ENCODE measurements at regions not wholly inside any gene's neighbourhood (a gene's known extent, or its start where the extent isn't known, plus 50 kb on each side); places are given as distances from the start of the nearest gene placed in this dataset.

GRCh38 chr1:184279911-184280458, 106.8 kb upstream of the C1orf21 start:
- no peak for DNase-seq (ENCODE audit: low spot score in 2 of 2)
- intact Hi-C loops (cut with DNase I; ENCODE audit: low total_unique reads): no loop called here
- H3K4me3 ChIP-seq (ENCODE audit: low read depth, poor library complexity, severe bottlenecking): no peak overlapping the region
- 72 to 77% methylated on average over 7 of the region's 7 CpGs for WGBS, 2 donors
- no peak for TF ChIP-seq POLR2A (IDR thresholded peaks at IDR 0.05)
- no peak for TF ChIP-seq CTCF (IDR thresholded peaks at IDR 0.05)

GRCh38 chr1:184283999-184284398, 102.8 kb upstream of the C1orf21 start:
- WGBS, 2 donors: 48 to 91% methylated on average over 1 of the region's 1 CpG
- no peak overlapping the region for H3K4me3 ChIP-seq (ENCODE audit: low read depth, poor library complexity, severe bottlenecking)
- TF ChIP-seq POLR2A (IDR thresholded peaks at IDR 0.05) (no peak), CTCF (IDR thresholded peaks at IDR 0.05) (no peak)
- intact Hi-C loops (cut with DNase I; ENCODE audit: low total_unique reads): no loop called here
- DNase-seq (ENCODE audit: low spot score in 2 of 2): no peak

GRCh38 chr1:184284900-184285299, 101.9 kb upstream of the C1orf21 start:
- H3K4me3 ChIP-seq (ENCODE audit: low read depth, poor library complexity, severe bottlenecking): no peak overlapping the region
- DNase-seq (ENCODE audit: low spot score in 2 of 2): no peak
- TF ChIP-seq POLR2A (IDR thresholded peaks at IDR 0.05): no peak
- TF ChIP-seq CTCF (IDR thresholded peaks at IDR 0.05): no peak
- intact Hi-C loops (cut with DNase I; ENCODE audit: low total_unique reads): no loop called here
- 87 to 93% methylated on average over 1 of the region's 1 CpG for WGBS, 2 donors

GRCh38 chr1:184285401-184286087, 101.3 kb upstream of the C1orf21 start:
- no peak overlapping the region for H3K4me3 ChIP-seq (ENCODE audit: low read depth, poor library complexity, severe bottlenecking)
- no peak for TF ChIP-seq POLR2A (IDR thresholded peaks at IDR 0.05)
- TF ChIP-seq CTCF (IDR thresholded peaks at IDR 0.05): no peak
- WGBS, 2 donors: 51 to 60% methylated on average over 4 of the region's 4 CpGs
- intact Hi-C loops (cut with DNase I; ENCODE audit: low total_unique reads): no loop called here
- no peak for DNase-seq (ENCODE audit: low spot score in 2 of 2)

- no peak for DNase-seq (ENCODE audit: low spot score in 2 of 2)
- intact Hi-C loops (cut with DNase I; ENCODE audit: low total_unique reads): no loop called here
- TF ChIP-seq CTCF (IDR thresholded peaks at IDR 0.05): no peak
- no peak for TF ChIP-seq POLR2A (IDR thresholded peaks at IDR 0.05)
- no peak overlapping the region for H3K4me3 ChIP-seq (ENCODE audit: low read depth, poor library complexity, severe bottlenecking)
- 61 to 70% methylated on average over 8 of the region's 8 CpGs for WGBS, 2 donors
These were observed 99.8 kb upstream of the C1orf21 start for GRCh38 chr1:184287001-184287400.
